ENCODE measurements at regions not wholly inside any gene's neighbourhood (a gene's known extent, or its start where the extent isn't known, plus 50 kb on each side); places are given as distances from the start of the nearest gene placed in this dataset.
"Not testable (repeated sequence)": the region's sequence is repeated elsewhere in the genome, so short reads cannot be mapped to it uniquely, and the experiment has no call there.

DNA sequence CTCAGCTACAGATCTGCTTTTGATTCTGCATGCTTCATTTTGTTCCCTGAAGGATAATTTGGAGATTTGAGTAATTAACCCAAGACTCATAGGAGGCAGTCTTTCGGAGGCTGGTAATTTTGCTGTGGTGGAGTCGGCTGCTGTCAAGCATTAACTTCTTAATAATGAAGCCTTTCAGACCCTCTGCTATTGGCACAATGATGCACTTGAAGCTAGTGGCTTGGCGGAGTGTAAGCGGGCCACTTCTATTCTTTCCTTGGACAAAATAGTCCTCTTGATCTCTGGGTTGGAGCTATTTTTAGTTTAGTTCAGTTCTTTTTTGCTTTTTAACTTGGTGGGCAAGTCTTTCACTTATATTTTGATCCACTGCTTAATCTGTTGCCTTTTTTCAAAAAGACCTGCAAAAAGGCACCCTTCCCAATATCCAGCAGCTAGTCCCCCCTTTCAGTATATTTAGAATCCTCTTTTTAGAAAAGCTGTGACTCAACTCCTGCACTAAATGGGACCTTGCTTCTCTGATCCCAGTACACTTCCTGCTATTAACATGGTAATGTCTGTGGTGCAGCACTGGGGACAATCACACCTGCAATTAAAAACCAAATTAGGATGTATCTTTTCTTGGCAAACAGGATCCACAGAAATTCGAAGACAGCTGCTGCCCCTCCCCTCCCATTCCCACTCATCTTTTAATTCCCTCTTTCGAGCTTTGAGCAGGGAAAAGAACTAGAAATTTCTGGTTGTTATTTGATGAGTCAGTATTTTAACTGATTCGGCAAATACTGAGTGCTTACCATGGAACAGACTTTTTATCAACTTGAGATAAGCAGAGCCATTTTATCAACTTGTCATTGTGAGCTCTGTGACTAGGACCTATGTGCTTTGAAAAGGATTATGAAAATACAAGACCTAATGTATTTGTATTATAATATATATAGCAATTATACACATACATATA, 169.4 kb upstream of the ANKRD55 start:
- no peaks in the 10 kb centered on the region for H4K20me1 ChIP-seq (ENCODE audit: insufficient read depth, low read length, poor library complexity, severe bottlenecking)
- no peaks in the 10 kb centered on the region for H3K4me1 ChIP-seq (ENCODE audit: insufficient read depth, low read length, poor library complexity, severe bottlenecking)
- no peaks in the 10 kb centered on the region for H3K79me2 ChIP-seq (ENCODE audit: insufficient read depth, low read length)
- no peaks in the 10 kb centered on the region for H3K36me3 ChIP-seq (ENCODE audit: insufficient read depth, low read length)
- H3K4me2 ChIP-seq (ENCODE audit: low read depth, low read length, poor library complexity, severe bottlenecking) = no peak overlapping the region
- TF ChIP-seq EZH2phosphoT487 (IDR thresholded peaks at IDR 0.05; ENCODE audit: borderline replicate concordance) = no peak
- TF ChIP-seq, protein P1, sequence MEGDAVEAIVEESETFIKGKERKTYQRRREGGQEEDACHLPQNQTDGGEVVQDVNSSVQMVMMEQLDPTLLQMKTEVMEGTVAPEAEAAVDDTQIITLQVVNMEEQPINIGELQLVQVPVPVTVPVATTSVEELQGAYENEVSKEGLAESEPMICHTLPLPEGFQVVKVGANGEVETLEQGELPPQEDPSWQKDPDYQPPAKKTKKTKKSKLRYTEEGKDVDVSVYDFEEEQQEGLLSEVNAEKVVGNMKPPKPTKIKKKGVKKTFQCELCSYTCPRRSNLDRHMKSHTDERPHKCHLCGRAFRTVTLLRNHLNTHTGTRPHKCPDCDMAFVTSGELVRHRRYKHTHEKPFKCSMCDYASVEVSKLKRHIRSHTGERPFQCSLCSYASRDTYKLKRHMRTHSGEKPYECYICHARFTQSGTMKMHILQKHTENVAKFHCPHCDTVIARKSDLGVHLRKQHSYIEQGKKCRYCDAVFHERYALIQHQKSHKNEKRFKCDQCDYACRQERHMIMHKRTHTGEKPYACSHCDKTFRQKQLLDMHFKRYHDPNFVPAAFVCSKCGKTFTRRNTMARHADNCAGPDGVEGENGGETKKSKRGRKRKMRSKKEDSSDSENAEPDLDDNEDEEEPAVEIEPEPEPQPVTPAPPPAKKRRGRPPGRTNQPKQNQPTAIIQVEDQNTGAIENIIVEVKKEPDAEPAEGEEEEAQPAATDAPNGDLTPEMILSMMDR (conservative IDR thresholded peaks at IDR 0.05; ENCODE audit: low read length) = no peak
- H3F3A ChIP-seq (ENCODE audit: low read depth) = no peaks in the 10 kb centered on the region
- H3K9ac ChIP-seq (ENCODE audit: low read depth, low read length, poor library complexity, severe bottlenecking) = no peak overlapping the region
- H3K4me3 ChIP-seq (ENCODE audit: low read length, poor library complexity, severe bottlenecking) = no peak overlapping the region
- H3K9me2 ChIP-seq (replicated peaks; ENCODE audit: low read depth, low read length) = no peaks in the 10 kb centered on the region
- no peaks in the 10 kb centered on the region for H3K27me3 ChIP-seq (ENCODE audit: insufficient read depth, low read length, poor library complexity, severe bottlenecking)
- H3K9me3 ChIP-seq (ENCODE audit: insufficient read depth, low read depth, low read length) = no peaks in the 10 kb centered on the region
- H2AFZ ChIP-seq (ENCODE audit: low read length) = no peak overlapping the region

DNA sequence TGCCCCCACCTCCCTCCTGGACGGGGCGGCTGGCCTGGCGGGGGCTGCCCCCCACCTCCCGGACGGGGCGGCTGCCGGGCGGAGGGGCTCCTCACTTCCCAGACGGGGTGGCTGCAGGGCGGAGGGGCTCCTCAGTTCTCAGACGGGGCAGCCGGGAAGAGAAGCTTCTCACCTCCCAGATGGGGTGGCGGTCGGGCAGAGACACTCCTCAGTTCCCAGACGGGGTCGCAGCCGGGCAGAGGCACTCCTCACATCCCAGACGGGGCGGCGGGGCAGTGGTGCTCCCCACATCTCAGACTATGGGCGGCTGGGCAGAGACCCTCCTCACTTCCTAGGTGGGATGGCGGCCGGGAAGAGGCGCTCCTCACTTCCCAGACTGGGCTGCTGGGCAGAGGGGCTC, 164.7 kb upstream of the ANKRD55 start:
- not testable (repeated sequence) for H3K9ac ChIP-seq (ENCODE audit: low read depth, low read length, poor library complexity, severe bottlenecking); H3K9me2 ChIP-seq (replicated peaks; ENCODE audit: low read depth, low read length); H3F3A ChIP-seq (ENCODE audit: low read depth); H3K4me1 ChIP-seq (ENCODE audit: insufficient read depth, low read length, poor library complexity, severe bottlenecking); H3K27me3 ChIP-seq (ENCODE audit: insufficient read depth, low read length, poor library complexity, severe bottlenecking); H3K4me2 ChIP-seq (ENCODE audit: low read depth, low read length, poor library complexity, severe bottlenecking); H3K36me3 ChIP-seq (ENCODE audit: insufficient read depth, low read length); H3K79me2 ChIP-seq (ENCODE audit: insufficient read depth, low read length); H4K20me1 ChIP-seq (ENCODE audit: insufficient read depth, low read length, poor library complexity, severe bottlenecking); H2AFZ ChIP-seq (ENCODE audit: low read length); H3K4me3 ChIP-seq (ENCODE audit: low read length, poor library complexity, severe bottlenecking)
- peaks cover 11% of the 10 kb centered on the region; the same call in 1 of the 2 replicates for H3K9me3 ChIP-seq (ENCODE audit: insufficient read depth, low read depth, low read length)

DNA sequence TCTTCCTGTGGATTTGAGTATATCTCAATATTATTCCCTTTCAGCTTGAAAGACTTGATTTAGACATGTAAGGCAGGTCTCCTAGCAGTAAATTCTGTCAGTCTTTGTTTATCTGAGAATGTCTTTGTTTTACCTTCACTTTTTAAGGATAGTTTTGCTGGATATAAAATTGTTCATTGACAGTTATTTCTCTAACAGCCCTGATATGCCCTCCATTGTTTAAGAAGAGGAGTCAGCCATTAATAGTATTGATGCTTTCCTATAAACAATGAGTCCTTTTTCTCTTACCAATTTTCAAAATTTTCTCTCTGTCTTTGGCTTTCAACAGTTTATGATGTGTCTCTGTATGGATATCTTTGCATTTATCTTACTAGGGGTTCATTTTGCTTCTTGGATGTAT, 163.5 kb upstream of the ANKRD55 start:
- Histone ChIP-seq H3K79me2 (ENCODE audit: insufficient read depth, low read length) (no peaks in the 10 kb centered on the region), H3K9me3 (ENCODE audit: insufficient read depth, low read depth, low read length) (peaks cover 11% of the 10 kb centered on the region; the same call in 1 of the 2 replicates), H3K4me3 (ENCODE audit: low read length, poor library complexity, severe bottlenecking) (no peak overlapping the region), H3K36me3 (ENCODE audit: insufficient read depth, low read length) (no peaks in the 10 kb centered on the region), H3K9ac (ENCODE audit: low read depth, low read length, poor library complexity, severe bottlenecking) (no peak overlapping the region), H3K4me1 (ENCODE audit: insufficient read depth, low read length, poor library complexity, severe bottlenecking) (no peaks in the 10 kb centered on the region), H3K4me2 (ENCODE audit: low read depth, low read length, poor library complexity, severe bottlenecking) (no peak overlapping the region), H2AFZ (ENCODE audit: low read length) (no peak overlapping the region), H4K20me1 (ENCODE audit: insufficient read depth, low read length, poor library complexity, severe bottlenecking) (no peaks in the 10 kb centered on the region), H3F3A (ENCODE audit: low read depth) (no peaks in the 10 kb centered on the region), H3K9me2 (replicated peaks; ENCODE audit: low read depth, low read length) (no peaks in the 10 kb centered on the region), H3K27me3 (ENCODE audit: insufficient read depth, low read length, poor library complexity, severe bottlenecking) (no peaks in the 10 kb centered on the region)
- TF ChIP-seq, protein P1 (conservative IDR thresholded peaks at IDR 0.05; ENCODE audit: low read length) = no peak
- TF ChIP-seq EZH2phosphoT487 (IDR thresholded peaks at IDR 0.05; ENCODE audit: borderline replicate concordance) = no peak

Data from Loucy (cell line).